ENCODE measurements at regions not wholly inside any gene's neighbourhood (a gene's known extent, or its start where the extent isn't known, plus 50 kb on each side); places are given as distances from the start of the nearest gene placed in this dataset.
"Not testable (repeated sequence)": the region's sequence is repeated elsewhere in the genome, so short reads cannot be mapped to it uniquely, and the experiment has no call there.

DNA sequence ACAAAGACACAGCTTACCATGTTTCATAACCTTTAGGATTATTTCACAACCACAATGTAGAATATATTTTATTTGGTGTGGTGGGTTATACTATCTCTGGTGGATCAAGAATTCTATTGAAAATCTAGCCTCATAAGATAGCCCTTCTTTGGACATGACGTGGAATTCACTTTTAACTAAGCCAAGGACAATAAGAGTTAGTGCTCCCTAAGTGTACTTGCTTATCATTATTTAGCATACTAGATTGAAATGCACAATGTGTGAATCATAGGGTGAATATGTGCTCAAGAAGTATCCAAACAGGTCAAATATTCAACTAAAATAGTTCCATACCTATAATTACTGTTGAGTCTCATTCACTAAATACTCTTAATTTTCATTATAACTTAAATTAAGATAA is 1179.5 kb upstream of the GOT2 start:
- DNase-seq: no peak

- no peak for DNase-seq
Measured at GRCh38 chr16:59909262-59909661, 1175.1 kb upstream of the GOT2 start.

DNA sequence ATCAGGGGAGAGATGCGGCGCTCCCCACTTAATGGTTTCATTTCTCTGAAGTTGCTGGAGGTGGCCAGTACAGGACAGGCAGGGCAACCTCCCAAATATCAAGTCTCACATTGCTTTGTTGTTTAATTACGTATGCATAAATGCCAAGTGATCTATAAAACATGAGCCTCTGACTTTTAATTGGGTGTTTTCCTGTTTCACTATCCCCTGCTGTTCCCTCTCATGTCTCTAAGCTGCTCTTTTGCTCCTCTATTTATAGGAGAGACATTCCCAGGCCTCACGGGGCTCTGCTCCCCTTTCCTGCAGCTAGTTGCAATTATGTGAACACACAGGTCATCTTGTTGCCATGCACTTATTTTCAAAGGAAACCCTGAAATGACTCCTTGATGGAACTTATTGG is 1173.5 kb upstream of the GOT2 start:
- no peak for DNase-seq

GRCh38 chr16:59905606-59906005 is 1171.5 kb upstream of the GOT2 start:
- DNase-seq: no peak

GRCh38 chr16:59905131-59905530 is 1171.0 kb upstream of the GOT2 start:
- no peak for DNase-seq

DNA sequence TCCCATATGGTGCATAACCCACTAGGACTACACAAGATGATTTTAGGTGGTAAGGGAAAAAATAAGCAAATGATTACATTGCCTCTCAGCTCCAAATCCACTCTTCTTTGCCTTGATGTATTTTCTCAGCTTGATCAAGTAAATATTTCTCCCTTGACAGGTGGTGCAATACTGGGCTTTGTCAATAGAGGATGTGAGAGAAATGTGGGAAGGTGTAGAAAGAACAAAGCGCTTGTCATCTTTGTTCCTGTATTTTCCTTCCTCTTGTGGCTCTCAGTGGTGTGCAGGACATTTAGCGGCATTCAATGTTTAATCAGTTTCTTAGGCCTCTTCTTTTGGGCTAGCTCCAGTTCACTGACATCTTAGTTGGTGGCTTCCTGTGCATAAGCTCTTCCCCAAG is 1165.8 kb upstream of the GOT2 start:
- DNase-seq: no peak

DNA sequence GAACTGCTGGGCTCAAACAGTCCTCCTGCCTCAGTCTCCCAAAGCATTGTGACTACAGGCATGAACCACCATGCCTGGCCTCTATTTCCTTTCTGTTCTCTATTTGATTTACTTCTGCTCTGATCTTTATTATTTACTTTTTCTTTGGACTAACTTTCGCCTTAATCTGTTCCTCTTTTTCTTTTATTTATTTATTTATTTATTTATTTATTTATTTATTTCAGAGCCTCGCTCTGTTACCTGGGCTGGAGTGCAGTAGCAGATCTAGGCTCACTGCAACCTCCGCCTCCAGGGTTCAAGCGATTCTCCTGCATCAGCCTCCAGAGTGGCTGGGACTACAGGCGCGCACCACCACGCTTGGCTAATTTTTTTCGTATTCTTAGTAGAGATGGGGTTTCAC is 1158.3 kb upstream of the GOT2 start:
- no peak for DNase-seq

GRCh38 chr16:59887856-59888255 is 1153.7 kb upstream of the GOT2 start:
- no peak for DNase-seq

GRCh38 chr16:59886021-59886420 is 1151.9 kb upstream of the GOT2 start:
- no peak for DNase-seq

DNA sequence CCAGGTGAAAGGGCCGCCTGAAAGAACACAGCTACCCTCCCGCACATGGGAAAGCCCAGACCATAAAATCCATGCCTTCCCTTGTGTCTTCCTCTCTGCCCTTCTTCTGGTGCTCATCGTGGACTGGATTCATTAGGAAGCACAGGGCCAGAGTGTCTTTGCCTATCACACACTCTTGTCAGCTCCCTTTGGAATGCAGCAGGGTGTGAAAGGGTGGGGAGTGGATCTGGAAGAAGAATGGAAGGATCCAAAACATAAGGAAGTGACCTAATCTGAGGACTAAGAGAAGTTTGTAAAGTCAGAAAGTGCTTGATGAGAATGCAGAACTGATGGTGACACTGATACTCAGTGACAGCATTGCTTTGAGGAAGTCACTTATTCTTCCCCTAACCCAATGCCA is 1147.3 kb upstream of the GOT2 start:
- no peak for DNase-seq

GRCh38 chr16:59880611-59881010 is 1146.5 kb upstream of the GOT2 start:
- DNase-seq: no peak

DNA sequence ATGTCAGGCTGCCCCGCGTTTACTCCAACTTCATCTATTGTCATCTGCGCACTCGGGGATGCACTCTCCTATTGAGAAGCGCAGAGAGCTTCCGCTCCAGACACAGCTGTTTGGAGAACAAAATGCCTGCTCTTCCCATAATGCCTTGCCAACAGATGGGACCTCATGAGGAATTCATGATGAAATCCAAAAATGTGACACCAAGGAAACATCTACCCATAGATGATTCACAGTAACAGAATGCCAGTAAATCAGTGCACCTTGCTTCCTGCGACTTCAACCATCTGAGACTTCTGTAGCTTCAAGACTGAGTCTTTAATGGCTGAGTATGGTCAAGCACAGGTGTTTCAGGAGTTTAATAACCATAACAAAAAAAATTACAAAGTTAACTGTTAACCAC is 1144.9 kb upstream of the GOT2 start:
- DNase-seq: no peak

- no peak for DNase-seq
Measured at GRCh38 chr16:59878479-59878878, 1144.4 kb upstream of the GOT2 start.

GRCh38 chr16:59864981-59865666 is 1131.0 kb upstream of the GOT2 start:
- no peak for DNase-seq

DNA sequence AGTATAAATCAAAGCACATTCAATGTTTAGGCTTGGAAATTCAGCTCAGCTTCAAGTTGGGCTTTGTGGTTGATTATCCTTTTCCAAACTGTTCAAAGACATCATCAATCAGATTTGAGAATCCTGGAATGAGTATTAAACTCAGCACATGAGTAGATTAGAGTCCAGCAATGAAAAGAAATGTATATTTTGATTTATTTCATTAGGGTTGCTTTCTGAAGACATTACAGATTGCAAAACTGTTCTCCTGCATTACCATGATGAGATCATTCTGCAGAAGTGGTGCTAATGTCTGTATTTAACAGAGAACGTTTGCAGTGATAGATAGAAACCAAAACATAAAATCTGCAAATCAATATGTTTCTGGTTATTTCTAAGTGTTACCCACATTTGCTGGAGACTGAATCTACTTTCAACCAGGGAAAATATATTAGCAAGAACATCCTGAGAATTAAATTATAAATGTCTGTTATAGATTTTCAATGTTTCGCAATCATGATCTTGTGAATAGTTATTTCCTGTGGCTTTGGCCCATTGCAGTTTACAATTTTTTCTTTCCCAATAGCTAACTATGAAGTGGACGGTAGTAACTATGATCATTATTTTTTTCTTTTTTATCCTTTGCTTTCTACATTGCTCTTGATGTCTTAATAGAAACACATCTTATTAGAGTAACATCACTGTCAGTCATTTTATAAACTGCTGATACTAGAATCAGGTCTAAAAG is 1125.7 kb upstream of the GOT2 start:
- no peak for DNase-seq

DNA sequence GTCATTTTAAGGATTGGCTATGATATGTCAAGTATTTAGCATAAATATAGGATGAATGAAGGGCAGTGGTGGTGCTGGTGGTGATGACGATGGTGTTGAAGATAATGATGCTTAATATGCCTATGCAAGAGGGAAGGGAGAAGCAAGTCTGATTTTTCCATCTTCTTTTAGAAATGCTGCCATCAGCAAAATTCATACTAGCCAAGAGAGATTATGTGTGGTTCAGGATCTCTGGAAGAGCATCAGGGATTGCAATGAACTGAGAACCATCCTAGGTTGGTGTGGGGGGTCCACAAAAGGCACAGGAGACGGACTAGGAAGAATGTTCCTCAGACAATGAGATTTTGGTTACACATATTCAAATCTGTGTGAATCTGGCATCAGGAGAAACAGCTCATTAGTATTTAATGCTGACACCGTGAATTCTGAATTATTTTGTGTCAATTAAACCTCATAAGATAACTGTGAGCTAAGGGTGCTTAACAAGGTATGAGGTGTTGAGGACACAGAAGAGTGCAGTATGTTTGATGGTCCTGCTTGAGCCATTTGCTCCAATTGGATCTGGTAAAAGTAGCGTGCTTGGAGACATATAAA is 1120.8 kb upstream of the GOT2 start:
- DNase-seq: no peak

DNA sequence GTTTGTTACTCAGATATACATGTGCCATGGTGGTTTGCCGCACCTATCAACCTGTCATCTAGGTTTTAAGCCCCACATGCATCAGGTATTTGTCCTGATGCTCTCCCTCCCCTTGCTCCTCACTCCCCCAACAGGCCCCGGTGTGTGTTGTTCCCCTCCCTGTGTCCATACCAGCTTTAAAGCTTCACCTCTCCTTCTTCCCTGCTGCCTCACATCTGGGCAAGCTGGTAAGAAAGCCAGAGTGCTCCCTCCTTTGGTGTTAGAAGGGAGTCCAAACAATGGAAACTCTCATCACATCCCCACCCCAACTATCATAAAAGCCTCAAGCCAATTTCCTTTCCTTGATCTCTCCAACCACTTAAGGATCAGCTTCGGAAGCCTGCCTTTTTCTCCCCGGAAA is 1115.6 kb upstream of the GOT2 start:
- DNase-seq: no peak

- no peak for DNase-seq
Measured at GRCh38 chr16:59848296-59848695, 1114.2 kb upstream of the GOT2 start.

DNA sequence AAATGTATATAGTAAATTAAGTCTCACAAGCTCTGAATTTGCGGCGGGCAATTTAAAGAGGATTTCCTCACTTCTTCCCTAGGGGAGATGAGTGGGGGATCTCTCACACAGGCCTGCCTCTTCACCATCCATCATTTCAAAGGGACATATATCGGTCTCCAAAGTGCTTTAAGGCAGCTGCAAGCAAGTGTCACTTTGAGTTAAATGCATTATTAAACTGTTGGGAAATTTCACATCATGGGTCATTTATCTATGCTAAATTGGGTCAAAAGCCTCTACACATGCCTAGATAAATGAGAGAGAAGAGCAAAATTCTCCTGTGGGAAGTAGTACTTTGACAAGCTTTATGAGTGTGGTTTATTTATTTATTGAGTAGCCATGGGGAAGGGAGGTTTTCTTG is 1106.1 kb upstream of the GOT2 start:
- no peak for DNase-seq

- no peak for DNase-seq
Measured at GRCh38 chr16:59826767-59827166, 1092.7 kb upstream of the GOT2 start.

DNA sequence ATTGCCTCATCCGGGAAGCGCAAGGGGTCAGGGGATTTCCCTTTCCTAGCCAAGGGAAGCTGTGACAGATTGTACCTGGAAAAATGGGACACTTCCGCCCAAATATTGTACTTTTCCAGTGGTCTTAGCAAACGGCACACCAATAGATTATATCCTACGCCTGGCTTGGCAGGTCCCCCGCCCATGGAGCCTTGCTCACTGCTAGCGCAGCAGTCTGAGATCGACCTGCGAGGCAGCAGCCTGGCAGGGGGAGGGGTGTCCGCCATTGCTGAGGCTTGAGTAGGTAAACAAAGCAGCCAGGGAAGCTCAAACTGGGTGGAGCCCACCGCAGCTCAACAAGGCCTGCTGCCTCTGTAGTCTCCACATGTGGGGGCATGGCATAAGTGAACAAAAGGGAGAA is 1075.4 kb upstream of the GOT2 start:
- not testable (repeated sequence) for DNase-seq

DNA sequence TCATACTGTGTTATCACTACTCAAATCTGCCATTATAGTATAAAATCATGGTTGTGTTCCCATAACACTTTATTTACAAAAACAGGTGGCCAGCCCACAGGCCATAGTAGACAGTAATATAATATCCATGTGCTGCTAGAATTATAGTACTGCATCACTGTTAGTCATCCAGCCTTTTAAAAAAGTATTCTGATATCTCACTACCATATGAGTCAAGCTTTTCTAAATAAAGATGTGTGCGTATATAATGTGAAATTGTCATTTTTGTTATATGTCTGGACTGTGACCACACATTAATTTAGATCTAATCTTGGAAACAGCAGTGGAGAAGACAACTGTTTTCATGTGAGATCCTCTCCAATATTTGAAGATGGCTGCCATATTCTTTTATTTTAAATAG is 1049.1 kb upstream of the GOT2 start:
- DNase-seq: no peak

GRCh38 chr16:59773330-59773729 is 1039.2 kb upstream of the GOT2 start:
- DNase-seq: no peak

GRCh38 chr16:59759296-59759695 is 1025.2 kb upstream of the GOT2 start:
- no peak for DNase-seq

- no peak for DNase-seq
Measured at GRCh38 chr16:59758848-59759247, 1024.7 kb upstream of the GOT2 start.

All from activated effector memory CD4-positive, alpha-beta T cell treated with anti-CD3 and anti-CD28 coated beads, Interleukin-2, amount 50 U/mL, for 16 hours (primary cell).